IMR-90 (cell line): ENCODE measurements at regions not wholly inside any gene's neighbourhood (a gene's known extent, or its start where the extent isn't known, plus 50 kb on each side); places are given as distances from the start of the nearest gene placed in this dataset.

Experiments used
- ATAC-seq: fragments of 200-7000 bp; cut with Tn5 transposase; 2 replicates; pipeline ENCODE4 v1.9.1; 2020; ENCODE audit warnings: low read depth, mild to moderate bottlenecking, moderate library complexity
- BruUV-seq: library from RNA; stranded (reverse); fragments of 400-500 nt; replicated peaks from 2 replicates; lab custom pipeline; 2021; lab: Mats Ljungman, UMichigan
- CTCF ChIA-PET: fragments of 300-600 bp; formaldehyde crosslinking; extraction: SDS; loops from one replicate; lab custom pipeline; 2021; ENCODE audit warnings: antibody characterized with exemption; lab: Yijun Ruan, JAX
- POLR2A ChIA-PET: fragments of 300-600 bp; sonication (Branson Sonifier 250); formaldehyde crosslinking; loops from one replicate; lab custom pipeline; 2022; ENCODE audit warnings: antibody characterized with exemption; ENCODE audit not compliant: unreplicated experiment; lab: Charles Lee
- DNase-seq: peaks from one replicate; pipeline ENCODE4 v3.0.0; 2013
- H2AFZ ChIP-seq: replicated peaks from 2 replicates; pipeline ENCODE3; 2013; ENCODE audit warnings: low read length, mild to moderate bottlenecking; ENCODE audit not compliant: poor library complexity
- H2AK5ac ChIP-seq: 2 replicates; pipeline ENCODE4 v1.6.1; 2013; ENCODE audit warnings: low read depth, low read length, inconsistent platforms
- H2AK9ac ChIP-seq: replicated peaks from 2 replicates; pipeline ENCODE3; 2013; ENCODE audit warnings: mild to moderate bottlenecking, low read depth, low read length, moderate library complexity; ENCODE audit not compliant: poor library complexity
- H2BK120ac ChIP-seq: 2 replicates; pipeline ENCODE4 v1.6.1; 2013; ENCODE audit warnings: low read depth, low read length, inconsistent platforms
- H2BK15ac ChIP-seq: 3 replicates; pipeline ENCODE4 v1.6.1; 2013; ENCODE audit warnings: low read depth, low read length, inconsistent platforms
- H2BK20ac ChIP-seq: 2 replicates; pipeline ENCODE4 v1.6.1; 2013; ENCODE audit warnings: low read depth, mild to moderate bottlenecking, inconsistent platforms, low read length, moderate library complexity
- H2BK5ac ChIP-seq: 2 replicates; pipeline ENCODE4 v1.6.1; 2013; ENCODE audit warnings: mild to moderate bottlenecking, low read depth, low read length, inconsistent platforms; ENCODE audit not compliant: poor library complexity, severe bottlenecking
- H3K14ac ChIP-seq: replicated peaks from 2 replicates; pipeline ENCODE4 v1.6.1; 2013; ENCODE audit warnings: low read depth, low read length, inconsistent platforms
- H3K18ac ChIP-seq: 2 replicates; pipeline ENCODE4 v1.6.1; 2013; ENCODE audit warnings: low read depth, low read length, control low read depth
- H3K23ac ChIP-seq: 2 replicates; pipeline ENCODE4 v1.6.1; 2013; ENCODE audit warnings: low read depth, low read length, inconsistent platforms
- H3K27ac ChIP-seq: 2 replicates; pipeline ENCODE4 v1.5.1; 2013; ENCODE audit warnings: mild to moderate bottlenecking, control low read depth, low read length; ENCODE audit not compliant: insufficient read depth
- H3K27me3 ChIP-seq: 2 replicates; pipeline ENCODE4 v1.6.1; 2013; ENCODE audit warnings: low read length; ENCODE audit not compliant: control insufficient read depth, insufficient read depth
- H3K36me3 ChIP-seq: 2 replicates; pipeline ENCODE4 v1.6.1; 2013; ENCODE audit warnings: low read length, mixed read lengths; ENCODE audit not compliant: control insufficient read depth, insufficient read depth
- H3K4ac ChIP-seq: 2 replicates; pipeline ENCODE4 v1.6.1; 2013; ENCODE audit warnings: low read depth, low read length, inconsistent platforms
- H3K4me1 ChIP-seq: 2 replicates; pipeline ENCODE4 v1.6.1; 2013; ENCODE audit warnings: low read length, mixed read lengths; ENCODE audit not compliant: control insufficient read depth, insufficient read depth
- H3K4me2 ChIP-seq: 2 replicates; pipeline ENCODE4 v1.6.1; 2013; ENCODE audit warnings: low read depth, mild to moderate bottlenecking, control low read depth, low read length, moderate library complexity
- H3K4me3 ChIP-seq: 2 replicates; pipeline ENCODE4 v1.5.1; 2013; ENCODE audit warnings: low read depth, mild to moderate bottlenecking, control low read depth, low read length, moderate library complexity; ENCODE audit not compliant: insufficient read depth
- H3K56ac ChIP-seq: 2 replicates; pipeline ENCODE4 v1.6.1; 2013; ENCODE audit warnings: low read length, inconsistent platforms; ENCODE audit not compliant: insufficient read depth; ENCODE audit errors: extremely low read depth
- H3K79me1 ChIP-seq, 2 experiments: 2 replicates each; pipeline ENCODE4 v1.6.1; 2013; ENCODE audit warnings: low read length in 2 of 2, inconsistent platforms in 1 of 2, low read depth in 1 of 2
- H3K9ac ChIP-seq: 2 replicates; pipeline ENCODE4 v1.6.1; 2013; ENCODE audit warnings: low read depth, low read length, control low read depth
- H3K9me1 ChIP-seq: 2 replicates; pipeline ENCODE4 v1.6.1; 2013; ENCODE audit warnings: low read length, inconsistent platforms; ENCODE audit not compliant: insufficient read depth
- H3K9me3 ChIP-seq: 2 replicates; pipeline ENCODE4 v1.6.1; 2013; ENCODE audit warnings: low read length; ENCODE audit not compliant: control insufficient read depth, insufficient read depth
- H4K20me1 ChIP-seq: 2 replicates; pipeline ENCODE4 v1.6.1; 2013; ENCODE audit warnings: low read length, inconsistent platforms; ENCODE audit not compliant: insufficient read depth
- H4K5ac ChIP-seq: 2 replicates; pipeline ENCODE4 v1.6.1; 2013; ENCODE audit warnings: mild to moderate bottlenecking, low read depth, low read length, control low read depth
- H4K8ac ChIP-seq, 2 experiments: 2 replicates each; pipeline ENCODE4 v1.6.1; 2013; ENCODE audit warnings: low read depth in 2 of 2, low read length in 2 of 2, control low read depth in 1 of 2, inconsistent platforms in 1 of 2
- H4K91ac ChIP-seq: 2 replicates; pipeline ENCODE4 v1.6.1; 2013; ENCODE audit warnings: low read depth, low read length, inconsistent platforms; ENCODE audit not compliant: insufficient read depth
- MAFK ChIP-seq: IDR thresholded peaks from 2 replicates; pipeline ENCODE4 v1.6.1; 2012; ENCODE audit warnings: low read depth, low read length, improper control_type of control experiment
- NFE2L2 ChIP-seq: fragments of 150-350 bp; IDR thresholded peaks from 2 replicates; pipeline ENCODE4 v1.6.1; 2016; ENCODE audit warnings: low read depth, mild to moderate bottlenecking, low read length
- WGBS, 2 experiments: methylation state at CpG; one replicate each; pipeline versions ENCODE4 v1.1.5 to v1.1.7; 2013; ENCODE audit warnings: missing lambda C conversion rate in 2 of 2; ENCODE audit not compliant: insufficient read length in 1 of 2; ENCODE audit errors: extremely low coverage in 2 of 2; 5-methylcytosine and 5-hydroxymethylcytosine counted together
- dilution Hi-C: fragments of 300-500 bp; cut with HindIII; formaldehyde crosslinking; loops from one replicate; pipeline ENCODE4 v1.14.3; 2018; ENCODE audit warnings: low sequenced_read_pairs; ENCODE audit not compliant: unreplicated experiment
- in situ Hi-C: fragments of 300-500 bp; cut with MboI; formaldehyde crosslinking; loops from 3 replicates; pipeline ENCODE4 v1.14.3; 2019; ENCODE audit warnings: low sequenced_read_pairs, inconsistent platforms, mixed read lengths
- intact Hi-C: fragments of 100-400 bp; cut with micrococcal nuclease; formaldehyde crosslinking; loops from 2 replicates; pipeline ENCODE4 v1.10.0; 2022

DNA sequence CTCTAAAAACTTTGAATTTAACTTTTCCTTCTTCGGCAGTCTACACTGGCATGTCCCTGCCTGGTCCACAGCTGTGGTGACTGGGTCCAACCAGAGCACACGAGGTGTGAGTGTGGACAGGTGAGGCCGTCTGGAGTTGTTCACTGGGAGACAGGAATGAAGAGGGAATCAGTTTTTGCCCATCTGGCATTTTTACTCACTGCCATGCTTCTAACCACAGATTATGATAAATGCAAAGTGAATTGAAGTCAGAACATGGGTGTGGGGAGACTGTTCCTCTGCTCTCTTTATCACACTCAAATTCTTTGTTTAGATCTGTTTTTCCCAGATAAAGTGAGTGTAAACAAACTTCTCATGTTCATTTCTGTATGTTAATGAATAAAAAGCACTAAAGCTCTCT is 54.7 kb upstream of the PIEZO2 start:
- ChIA-PET POLR2A (no interaction called here), CTCF (no interaction called here)
- Histone ChIP-seq H4K5ac (no peak overlapping the region), H3K4me1 (no peaks in the 10 kb centered on the region), H3K4me2 (no peak overlapping the region), H3K9ac (no peak overlapping the region), H3K79me1 (no peaks in the 10 kb centered on the region), H3K27ac (no peak overlapping the region), H4K20me1 (no peaks in the 10 kb centered on the region), H3K27me3 (peaks cover 12% of the 10 kb centered on the region), H3K14ac (no peak overlapping the region), H2BK120ac (no peak overlapping the region), H2AK9ac (no peak overlapping the region), H2BK20ac (no peak overlapping the region), H3K9me1 (no peaks in the 10 kb centered on the region), H2AK5ac (no peak overlapping the region), H3K56ac (no peak overlapping the region), H4K91ac (no peak overlapping the region), H3K9me3 (no peaks in the 10 kb centered on the region), H3K36me3 (no peaks in the 10 kb centered on the region), H3K4me3 (no peak overlapping the region), H4K8ac (no peak overlapping the region), H2BK15ac (no peak overlapping the region), H2BK5ac (no peak overlapping the region), H3K23ac (no peak overlapping the region), H3K4ac (no peak overlapping the region), H2AFZ (no peak overlapping the region), H3K18ac (no peak overlapping the region)
- no TSS peak for BruUV-seq
- in situ Hi-C loops, result no loop called here
- intact Hi-C loops, result no loop called here
- TF ChIP-seq MAFK (peak; percentile 60), NFE2L2 (no peak)
- ATAC-seq, result no peak
- WGBS, 2 experiments, result no CpG with 5 or more reads among the region's 3 CpGs
- dilution Hi-C loops, result no loop called here
- DNase-seq, result no peak
